GM19351 (cell line): ENCODE measurements at regions not wholly inside any gene's neighbourhood (a gene's known extent, or its start where the extent isn't known, plus 50 kb on each side); places are given as distances from the start of the nearest gene placed in this dataset.

Experiments used
- ATAC-seq: cut with Tn5 transposase; IDR thresholded peaks from one replicate; pipeline ENCODE4 v1.9.1; 2021; ENCODE audit warnings: mild to moderate bottlenecking, moderate library complexity; ENCODE audit not compliant: unreplicated experiment

DNA sequence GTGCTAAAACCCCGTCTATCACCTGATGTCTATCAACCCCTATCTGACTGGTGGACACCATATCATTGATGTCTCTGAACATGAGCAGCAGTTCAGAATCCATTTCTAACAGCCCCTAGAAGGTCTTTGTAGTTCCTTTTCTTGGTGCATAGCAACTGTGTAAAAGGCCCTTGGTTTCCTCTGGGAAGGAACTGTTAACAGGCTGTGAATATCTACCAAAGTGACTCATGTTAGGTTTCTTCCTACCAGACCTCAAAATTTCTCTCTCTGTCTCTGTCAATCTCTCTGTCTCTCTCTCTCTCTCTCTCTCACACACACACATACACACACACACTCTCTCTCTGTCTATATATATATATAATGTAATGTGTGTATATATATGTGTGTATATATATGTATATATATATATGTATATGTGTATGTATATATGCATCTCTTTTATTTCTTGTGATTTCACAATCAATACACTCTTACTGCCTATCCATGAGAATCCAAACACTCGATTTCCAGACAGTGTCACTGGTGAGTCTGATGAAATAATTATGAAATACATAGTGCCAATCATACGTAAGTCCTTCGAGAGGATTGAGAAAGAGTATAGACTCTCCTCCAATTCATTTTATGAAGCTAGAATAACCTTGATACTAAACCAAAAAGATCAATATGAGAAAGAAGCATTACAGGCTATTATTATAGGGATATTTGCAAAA lies 335.9 kb upstream of the SLCO3A1 start:
- ATAC-seq: no peak

DNA sequence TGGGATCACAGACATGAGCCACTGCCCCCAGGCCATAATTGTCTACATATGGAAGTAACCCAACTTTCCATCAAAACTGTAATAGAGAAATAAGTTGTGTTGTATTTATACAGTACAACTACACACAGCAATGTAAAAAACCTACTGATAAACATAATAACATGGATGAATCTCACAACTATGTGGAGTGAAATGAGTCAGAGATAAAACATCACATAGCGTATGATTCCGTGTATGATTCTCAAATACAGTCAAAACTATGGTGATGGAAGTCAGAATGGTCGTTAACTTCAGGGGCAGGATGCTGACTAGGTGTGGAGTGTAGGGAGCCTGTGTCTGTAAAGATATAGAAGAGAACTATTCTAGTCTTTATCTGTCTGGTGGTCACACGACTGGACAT lies 332.7 kb upstream of the SLCO3A1 start:
- ATAC-seq: no peak

DNA sequence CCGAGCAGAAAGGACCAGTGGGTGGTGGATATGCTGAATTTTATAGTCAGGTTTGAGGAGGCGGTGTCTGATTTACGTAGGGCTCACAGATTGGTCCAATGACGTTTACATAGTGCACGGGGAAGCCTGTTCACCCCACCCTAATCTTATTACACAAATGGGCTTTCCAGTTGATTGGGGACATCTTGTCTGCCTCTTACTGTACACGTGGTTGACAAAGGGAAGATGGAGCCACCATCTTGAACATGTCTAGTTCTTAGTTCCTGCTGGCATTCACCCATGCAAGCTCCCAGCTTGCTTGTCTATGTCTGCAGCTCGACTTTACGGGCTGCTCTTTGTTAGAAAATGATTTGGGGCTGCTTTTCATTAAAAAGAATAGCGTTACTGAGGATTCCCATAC lies 332.0 kb upstream of the SLCO3A1 start:
- no peak for ATAC-seq

DNA sequence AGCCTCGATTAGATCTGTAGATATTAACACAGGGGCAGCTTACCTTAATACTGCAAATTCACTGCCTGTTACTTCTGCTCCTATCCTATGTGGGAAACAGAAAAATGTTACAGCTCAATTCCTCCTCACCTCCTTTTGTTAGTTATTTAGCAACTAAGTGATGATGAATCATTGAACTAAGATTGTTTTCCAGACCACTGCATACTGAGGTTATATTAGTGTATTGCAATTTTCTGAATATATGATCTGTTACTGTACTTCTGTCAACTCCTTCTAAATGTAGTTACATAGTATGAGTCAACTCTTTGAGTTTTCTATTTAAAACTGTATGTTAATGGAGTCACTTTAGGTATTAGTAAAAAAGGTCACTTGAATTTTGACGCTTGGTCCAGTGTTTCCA lies 331.5 kb upstream of the SLCO3A1 start:
- no peak for ATAC-seq

DNA sequence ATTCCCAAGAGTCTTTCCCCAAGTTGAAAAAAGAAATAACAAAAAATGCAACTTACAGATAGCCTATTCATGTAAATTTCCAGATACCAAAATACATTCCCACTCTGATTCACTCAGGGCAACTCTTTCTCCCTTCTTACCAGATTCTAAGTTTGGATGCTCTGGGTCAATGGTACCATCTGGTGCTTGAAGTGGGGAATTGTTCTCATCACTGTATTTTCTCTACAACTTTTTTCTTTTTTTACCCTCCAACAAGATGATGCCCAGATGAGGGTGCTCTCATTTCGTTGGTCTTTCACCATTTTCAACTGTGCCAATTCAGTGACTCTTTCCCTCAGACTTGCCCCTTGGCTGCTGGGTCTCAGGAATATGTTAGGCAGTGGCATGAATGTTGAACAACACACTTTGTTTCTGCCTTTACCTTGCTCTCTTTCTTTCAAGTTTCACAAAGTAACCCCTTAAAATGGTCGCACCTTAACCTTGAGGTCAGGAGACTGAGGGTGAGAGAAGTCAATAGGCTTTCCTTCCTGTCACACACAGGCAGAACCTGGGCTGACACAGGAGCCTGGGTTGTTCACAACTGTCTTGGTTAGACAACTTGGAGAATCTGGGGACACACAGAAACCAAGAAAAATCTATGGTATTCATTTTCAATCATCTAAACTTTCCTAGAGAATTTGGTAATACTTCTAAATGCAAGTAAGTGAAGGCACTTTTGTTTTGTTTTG lies 330.7 kb upstream of the SLCO3A1 start:
- no peak for ATAC-seq

DNA sequence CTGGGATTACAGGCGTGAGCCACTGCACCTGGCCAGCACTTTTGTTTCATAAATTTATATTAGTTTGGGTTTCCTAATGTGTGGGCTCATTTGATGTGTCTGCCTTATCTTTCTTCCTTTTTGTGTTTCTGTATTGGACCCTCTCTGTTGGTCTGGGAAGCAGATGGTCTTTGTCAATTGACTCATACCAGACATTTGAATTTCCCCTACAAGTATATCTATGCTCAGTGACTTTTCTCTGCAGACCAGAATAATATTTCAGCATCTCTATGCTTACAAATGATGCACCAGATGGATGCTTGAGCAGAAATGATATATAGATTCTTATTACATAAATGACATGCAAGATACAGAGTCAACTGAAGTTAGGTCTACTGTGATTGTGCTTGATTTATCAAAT lies 329.9 kb upstream of the SLCO3A1 start:
- ATAC-seq: no peak

DNA sequence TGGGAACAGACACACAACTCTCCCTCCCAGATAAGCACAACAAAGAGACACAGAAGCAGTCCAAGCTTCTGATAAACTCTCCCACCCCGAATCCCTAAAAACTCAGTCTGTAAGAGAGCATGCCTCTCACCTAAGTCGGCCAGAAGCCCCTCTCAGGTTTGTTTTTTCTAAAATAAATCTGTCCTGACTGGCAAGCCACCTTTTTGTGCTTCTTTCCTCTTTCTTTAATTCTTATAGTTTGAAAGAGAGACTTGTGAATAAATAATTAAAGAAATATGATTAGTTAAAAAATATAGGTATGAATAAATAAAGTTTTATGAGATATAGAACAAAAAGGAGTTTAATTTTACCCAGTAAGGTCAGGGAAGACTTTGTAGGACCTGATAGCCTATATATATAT lies 329.0 kb upstream of the SLCO3A1 start:
- no peak for ATAC-seq

DNA sequence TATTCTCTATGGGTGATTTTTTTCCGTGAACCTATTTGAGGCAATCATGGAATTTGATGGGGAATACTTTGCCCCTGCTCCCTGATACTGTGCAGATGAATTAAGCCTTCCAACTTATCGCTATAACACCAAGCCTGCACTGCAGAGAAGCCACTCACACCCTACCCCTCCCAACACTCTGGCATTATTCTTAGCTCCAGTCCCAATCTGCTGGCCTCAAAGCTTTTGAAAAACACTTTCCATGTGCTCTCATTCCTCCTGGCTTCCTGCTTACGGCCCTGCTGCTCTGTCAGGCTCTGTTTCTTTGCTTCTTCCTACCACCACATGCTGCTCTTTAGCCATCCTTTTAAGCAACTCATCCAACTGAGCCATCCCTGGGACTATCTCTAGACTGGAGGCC lies 327.8 kb upstream of the SLCO3A1 start:
- ATAC-seq: no peak

DNA sequence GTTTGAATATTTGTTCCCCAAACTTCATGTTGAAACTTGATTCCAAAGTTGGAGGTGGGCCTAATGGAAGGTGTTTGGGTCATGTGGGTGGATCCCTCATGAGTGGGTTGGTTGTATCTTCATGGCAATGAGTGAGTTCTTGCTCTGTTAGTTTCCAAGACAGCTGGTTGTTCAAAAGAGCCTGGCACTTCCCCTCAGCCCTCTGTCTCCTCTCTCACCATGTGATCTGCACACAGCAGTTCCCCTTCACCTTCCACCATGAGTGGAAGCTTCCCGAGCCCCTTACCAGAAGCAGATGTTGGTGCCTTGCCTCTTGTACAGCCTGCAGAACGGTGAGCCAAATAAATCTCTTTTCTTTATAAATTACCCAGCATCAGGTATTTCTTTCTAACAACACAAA lies 327.1 kb upstream of the SLCO3A1 start:
- no peak for ATAC-seq

DNA sequence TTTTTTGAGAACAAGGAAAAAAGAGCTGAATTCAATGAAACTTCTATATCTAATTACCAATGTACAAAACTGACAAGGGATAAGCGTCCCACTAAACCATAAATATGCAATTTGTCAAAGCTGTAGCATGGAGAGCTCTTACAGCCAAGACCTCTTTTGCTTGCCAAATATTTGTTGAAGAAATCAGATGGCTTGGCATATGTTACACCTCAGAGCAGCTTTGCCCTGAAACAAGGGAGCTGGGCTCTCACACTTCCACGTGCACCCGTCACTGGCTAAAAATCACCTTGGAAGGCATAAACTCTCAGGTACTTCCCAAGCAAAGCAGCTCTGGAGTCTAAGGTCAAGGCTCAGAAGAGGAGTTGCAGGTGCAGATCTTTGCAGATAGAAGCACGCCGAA lies 324.7 kb upstream of the SLCO3A1 start:
- ATAC-seq: no peak

DNA sequence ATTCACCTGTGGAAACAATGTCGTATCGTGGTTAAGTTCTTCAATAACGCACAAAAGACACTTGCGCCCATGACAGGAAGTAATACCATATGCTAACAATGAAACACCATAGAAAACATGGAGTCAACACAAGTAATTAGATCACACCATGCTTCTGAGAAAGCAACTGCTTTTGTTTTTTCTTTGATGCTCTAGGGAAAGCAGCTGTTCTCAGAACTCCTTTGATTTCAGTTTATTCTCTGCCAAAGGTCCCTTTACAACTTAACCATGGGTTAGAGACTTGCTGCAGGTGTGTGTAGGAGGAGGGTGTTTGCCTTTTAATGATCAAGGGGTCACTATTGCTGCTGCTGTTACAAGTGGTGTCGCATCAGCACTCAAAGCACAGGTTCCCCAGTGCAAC lies 324.0 kb upstream of the SLCO3A1 start:
- no peak for ATAC-seq

DNA sequence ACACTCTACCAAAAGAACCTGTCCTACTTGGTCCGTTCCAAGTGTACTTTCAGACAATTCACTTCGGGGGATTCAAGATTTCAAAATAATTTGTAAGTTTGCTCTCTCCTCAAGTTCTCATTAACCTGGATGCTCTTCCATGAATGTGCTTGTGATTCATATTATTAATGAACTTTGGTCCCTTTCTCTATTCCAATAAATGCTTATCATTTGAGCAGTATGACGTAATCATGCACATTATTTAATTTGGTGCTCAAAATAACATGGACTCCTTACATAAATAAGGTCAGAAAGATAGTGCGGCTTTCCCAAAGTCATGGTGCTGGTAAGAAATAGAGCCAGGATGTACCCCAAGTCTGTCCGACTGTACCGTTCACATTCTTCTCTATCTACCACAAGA lies 323.2 kb upstream of the SLCO3A1 start:
- ATAC-seq: no peak

DNA sequence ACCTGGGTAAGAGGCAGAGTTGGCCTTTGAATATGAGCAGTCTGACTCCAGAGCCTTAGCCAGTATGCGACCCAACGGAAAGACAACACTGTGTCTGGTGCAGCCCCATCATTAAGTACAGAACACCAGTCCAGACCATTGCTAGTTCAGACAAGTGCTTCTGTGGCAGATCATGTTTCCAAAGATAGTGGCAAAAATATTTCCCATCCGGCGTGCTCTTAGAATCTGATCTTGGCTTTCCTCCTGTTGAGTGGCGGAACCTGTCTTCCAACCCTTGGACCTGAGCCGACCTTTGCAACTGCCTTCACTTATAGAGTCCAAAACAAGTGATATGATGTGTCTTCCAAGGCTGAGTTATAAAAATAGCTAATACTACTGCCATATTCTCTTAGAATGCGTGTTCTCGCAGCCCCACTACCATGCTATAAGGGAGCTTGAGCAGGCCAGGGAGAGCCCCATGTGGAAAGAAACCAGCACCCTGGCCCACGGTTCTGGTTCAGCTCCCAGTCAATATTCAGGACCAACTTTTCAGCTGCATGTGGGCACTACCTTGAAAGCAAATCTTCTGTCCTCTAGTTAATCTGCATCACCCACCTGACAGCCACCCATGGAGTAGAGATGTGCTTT lies 322.4 kb upstream of the SLCO3A1 start:
- no peak for ATAC-seq

DNA sequence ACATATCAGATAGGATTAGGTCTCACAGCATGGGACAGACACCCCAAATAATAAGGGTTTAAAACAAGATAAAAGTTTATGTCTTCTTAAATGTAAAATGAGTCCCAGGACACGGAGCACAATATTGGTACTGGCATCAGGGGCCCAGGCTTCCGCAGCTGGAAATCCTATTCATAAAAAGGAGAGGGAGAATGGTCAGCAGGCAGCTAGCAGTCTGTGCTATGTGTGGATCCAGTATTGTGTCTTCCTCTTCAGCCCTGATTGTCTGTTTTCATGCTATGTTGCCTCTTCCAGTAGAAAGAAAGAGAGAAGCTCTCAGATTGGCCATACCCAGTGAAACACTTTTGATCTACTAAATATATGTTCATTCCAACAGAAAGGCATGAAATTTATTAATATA lies 319.3 kb upstream of the SLCO3A1 start:
- no peak for ATAC-seq

DNA sequence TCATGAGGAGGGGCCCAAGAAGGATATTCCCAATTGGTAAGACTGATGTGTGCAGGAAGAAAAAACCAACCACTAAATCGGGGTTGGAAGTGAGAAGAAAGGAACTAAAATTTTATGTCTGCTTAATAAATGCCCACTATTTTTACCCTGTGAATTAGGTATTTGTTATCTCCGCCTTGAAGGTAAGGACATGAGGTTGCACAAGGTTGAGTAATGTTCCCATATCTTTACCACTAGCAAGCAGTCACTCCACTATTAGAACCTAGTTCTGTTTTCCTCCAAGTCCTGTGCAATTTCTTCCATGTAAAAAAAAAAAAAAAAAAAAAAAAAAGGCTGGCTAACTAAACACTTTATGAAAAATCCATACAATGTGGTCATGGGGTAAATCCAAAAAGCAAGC lies 318.5 kb upstream of the SLCO3A1 start:
- ATAC-seq: no peak

DNA sequence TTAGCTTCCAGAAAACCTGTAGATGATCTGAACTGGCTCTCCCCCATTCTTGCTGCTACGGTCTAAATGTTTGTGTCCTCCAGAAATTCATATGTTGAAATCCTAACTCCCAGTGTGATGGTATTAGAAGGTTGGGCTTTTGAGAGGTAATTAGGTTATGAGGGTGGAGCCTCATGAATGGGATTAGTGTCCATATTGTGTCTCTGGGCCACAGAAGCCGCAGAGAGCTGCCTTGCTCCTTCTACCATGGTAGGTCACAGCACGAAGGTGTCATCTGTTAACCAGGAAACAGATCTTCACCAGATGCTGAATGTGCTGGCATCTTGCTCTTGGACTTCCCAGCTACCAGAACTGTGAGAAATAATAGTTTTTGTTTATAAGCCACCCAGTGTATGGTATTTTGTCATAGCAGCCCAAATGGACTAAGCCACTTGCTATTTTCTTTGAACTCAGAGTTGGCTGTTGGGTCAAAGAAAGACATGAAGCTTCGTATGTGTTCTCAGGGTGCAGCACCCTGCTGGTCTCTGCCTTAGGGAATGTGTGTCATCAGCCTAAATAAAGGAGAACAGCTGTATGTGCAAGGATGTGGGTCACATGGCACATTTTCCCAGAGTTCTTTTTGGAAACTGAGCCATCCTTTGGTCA lies 317.5 kb upstream of the SLCO3A1 start:
- ATAC-seq: no peak

DNA sequence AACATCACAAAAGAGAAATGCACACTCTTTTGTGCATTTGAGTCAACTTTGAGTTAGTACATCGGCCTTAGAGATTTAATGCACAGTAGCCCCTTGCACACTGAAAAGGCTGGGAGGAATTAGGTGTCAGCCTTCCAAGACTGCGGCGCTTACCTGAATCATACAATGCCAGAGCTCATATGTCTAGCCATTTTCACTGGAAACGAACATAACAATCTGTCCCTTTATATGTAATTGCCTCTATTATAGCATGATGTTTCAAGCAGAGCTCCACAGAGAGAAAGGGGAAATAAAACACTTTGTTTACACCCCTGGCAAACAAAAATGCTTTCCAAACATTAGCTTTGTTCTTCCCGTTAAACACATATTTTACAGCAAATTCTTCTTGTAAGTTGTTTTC lies 315.7 kb upstream of the SLCO3A1 start:
- ATAC-seq: no peak

DNA sequence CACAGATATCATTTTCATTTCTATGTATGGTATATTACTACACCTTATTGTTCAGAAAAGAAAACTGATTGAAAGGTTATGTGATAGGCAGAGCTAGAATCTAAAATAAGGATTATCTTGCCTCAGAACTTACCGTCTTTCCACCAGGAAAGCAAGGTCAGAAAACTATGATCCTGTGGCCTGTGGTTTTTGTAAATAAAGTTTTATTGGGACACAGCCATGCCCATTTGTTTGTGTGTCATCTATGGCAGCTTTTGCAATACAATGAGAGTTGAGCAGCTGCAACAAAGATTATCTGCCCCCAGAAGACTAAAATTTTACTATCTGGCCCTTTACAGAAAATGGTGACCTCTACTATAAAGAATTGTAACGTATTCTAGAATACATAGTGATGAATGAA lies 314.7 kb upstream of the SLCO3A1 start:
- ATAC-seq: no peak

DNA sequence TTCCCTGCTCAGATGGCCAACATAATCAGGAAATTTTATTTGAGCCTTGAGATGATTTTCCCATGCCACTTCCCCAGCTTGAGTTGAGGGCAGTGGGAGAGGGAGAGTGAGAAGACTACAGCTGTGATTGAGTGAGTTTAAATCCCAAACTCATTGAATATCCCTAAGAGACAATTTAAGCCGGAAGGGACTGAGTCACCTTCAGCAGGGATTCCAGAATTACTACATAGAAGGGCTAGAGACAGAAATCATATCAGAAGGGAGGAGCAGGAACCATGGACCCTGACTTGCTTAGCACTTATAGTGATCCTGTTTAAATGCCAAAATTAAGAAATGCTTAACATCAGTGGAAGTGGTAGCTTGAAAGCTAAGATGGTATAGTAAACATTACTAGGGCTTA lies 312.2 kb upstream of the SLCO3A1 start:
- no peak for ATAC-seq

DNA sequence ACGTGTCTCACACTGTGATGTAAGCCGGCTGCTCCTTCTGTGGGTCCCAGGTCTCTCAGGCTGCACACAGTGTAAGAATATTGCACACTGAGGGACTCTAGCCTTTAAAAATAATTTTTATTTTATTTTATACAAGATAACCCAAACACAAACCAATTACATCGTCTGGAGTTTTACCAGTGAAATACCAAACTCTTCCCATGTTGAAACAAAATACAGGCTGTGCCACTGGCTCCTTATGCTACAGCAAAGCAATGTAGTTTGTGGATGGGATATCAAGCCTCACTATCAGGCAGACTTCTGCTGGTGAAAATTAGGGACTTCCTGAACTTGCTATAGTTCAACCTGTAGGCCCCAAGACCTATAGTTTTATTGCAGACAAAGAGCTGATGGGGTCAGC lies 311.3 kb upstream of the SLCO3A1 start:
- ATAC-seq: no peak

DNA sequence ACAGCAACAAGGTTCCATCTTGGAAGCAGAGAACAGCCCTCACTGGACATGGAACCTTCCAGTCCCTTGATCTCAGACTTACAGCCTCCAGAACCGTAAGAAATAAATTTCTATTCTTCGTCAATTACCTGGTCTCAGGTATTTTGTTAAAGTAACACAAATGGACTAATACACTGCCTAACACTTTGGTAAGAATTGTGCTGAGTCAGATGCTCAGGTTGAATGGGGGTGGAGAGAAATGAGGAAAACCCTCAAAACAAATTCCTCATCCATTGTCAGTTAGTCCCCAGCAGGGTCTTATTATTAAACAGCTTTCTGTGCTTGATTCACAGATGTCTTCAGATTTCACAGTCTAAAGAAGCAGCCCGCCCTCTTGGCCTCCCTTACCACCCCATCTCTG lies 306.2 kb upstream of the SLCO3A1 start:
- ATAC-seq: no peak

DNA sequence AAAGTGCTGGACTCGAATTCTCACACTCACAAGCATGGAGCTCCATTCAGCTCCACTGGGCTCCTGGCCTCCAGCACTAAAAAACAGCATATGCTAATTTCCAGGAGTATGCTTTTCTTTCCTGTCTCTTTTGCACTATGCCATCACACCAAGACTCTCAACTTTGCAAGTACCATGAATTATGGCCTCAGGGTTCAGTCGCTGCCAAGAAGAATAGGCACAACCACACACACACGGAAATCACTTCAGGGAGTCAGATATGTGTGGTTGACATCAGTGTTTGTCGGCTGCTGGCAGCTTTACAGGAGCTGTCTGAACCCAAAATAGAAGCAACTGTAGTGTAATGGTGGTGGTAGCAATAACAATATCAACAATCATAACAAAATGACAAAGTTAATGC lies 305.0 kb upstream of the SLCO3A1 start:
- no peak for ATAC-seq
